ENCODE measurements at regions not wholly inside any gene's neighbourhood (a gene's known extent, or its start where the extent isn't known, plus 50 kb on each side); places are given as distances from the start of the nearest gene placed in this dataset.
"Not testable (repeated sequence)": the region's sequence is repeated elsewhere in the genome, so short reads cannot be mapped to it uniquely, and the experiment has no call there.

- no peak for DNase-seq (ENCODE audit: low read depth, low spot score)
Measured at GRCh38 chr16:26497896-26498295, 568.8 kb upstream of the C16orf82 start.

GRCh38 chr16:26500326-26500725, 566.4 kb upstream of the C16orf82 start:
- no peak for DNase-seq (ENCODE audit: low read depth, low spot score)

- DNase-seq (ENCODE audit: low read depth, low spot score) = no peak
Measured at GRCh38 chr16:26505496-26505895, 561.2 kb upstream of the C16orf82 start.

- not testable (repeated sequence) for DNase-seq (ENCODE audit: low read depth, low spot score)
Measured at GRCh38 chr16:26508946-26509345, 557.8 kb upstream of the C16orf82 start.

GRCh38 chr16:26510924-26511323, 555.8 kb upstream of the C16orf82 start:
- DNase-seq (ENCODE audit: low read depth, low spot score) = no peak

- no peak for DNase-seq (ENCODE audit: low read depth, low spot score)
Measured at GRCh38 chr16:26511463-26511862, 555.3 kb upstream of the C16orf82 start.

- DNase-seq (ENCODE audit: low read depth, low spot score) = no peak
Measured at GRCh38 chr16:26521626-26522025, 545.1 kb upstream of the C16orf82 start.

GRCh38 chr16:26524281-26524680, 542.4 kb upstream of the C16orf82 start:
- DNase-seq (ENCODE audit: low read depth, low spot score) = no peak

GRCh38 chr16:26524846-26525245, 541.9 kb upstream of the C16orf82 start:
- no peak for DNase-seq (ENCODE audit: low read depth, low spot score)

- no peak for DNase-seq (ENCODE audit: low read depth, low spot score)
Measured at GRCh38 chr16:26525856-26526255, 540.9 kb upstream of the C16orf82 start.

- DNase-seq (ENCODE audit: low read depth, low spot score) = no peak
Measured at GRCh38 chr16:26526633-26527032, 540.1 kb upstream of the C16orf82 start.

GRCh38 chr16:26530584-26531289, 536.0 kb upstream of the C16orf82 start:
- no peak for DNase-seq (ENCODE audit: low read depth, low spot score)

GRCh38 chr16:26531290-26531730, 535.4 kb upstream of the C16orf82 start:
- DNase-seq (ENCODE audit: low read depth, low spot score) = no peak

GRCh38 chr16:26532456-26532855, 534.3 kb upstream of the C16orf82 start:
- no peak for DNase-seq (ENCODE audit: low read depth, low spot score)

GRCh38 chr16:26542198-26542597, 524.5 kb upstream of the C16orf82 start:
- DNase-seq (ENCODE audit: low read depth, low spot score) = no peak

GRCh38 chr16:26546573-26546972, 520.2 kb upstream of the C16orf82 start:
- DNase-seq (ENCODE audit: low read depth, low spot score) = no peak

- no peak for DNase-seq (ENCODE audit: low read depth, low spot score)
Measured at GRCh38 chr16:26547681-26548080, 519.0 kb upstream of the C16orf82 start.

- peak; percentile 17 for DNase-seq (ENCODE audit: low read depth, low spot score)
Measured at GRCh38 chr16:26550111-26550610, 516.6 kb upstream of the C16orf82 start.

- no peak for DNase-seq (ENCODE audit: low read depth, low spot score)
Measured at GRCh38 chr16:26554030-26554429, 512.7 kb upstream of the C16orf82 start.

GRCh38 chr16:26561303-26561702, 505.4 kb upstream of the C16orf82 start:
- no peak for DNase-seq (ENCODE audit: low read depth, low spot score)

- no peak for DNase-seq (ENCODE audit: low read depth, low spot score)
Measured at GRCh38 chr16:26563018-26563417, 503.7 kb upstream of the C16orf82 start.

- DNase-seq (ENCODE audit: low read depth, low spot score) = no peak
Measured at GRCh38 chr16:26567356-26567755, 499.4 kb upstream of the C16orf82 start.

- peak; percentile 40 for DNase-seq (ENCODE audit: low read depth, low spot score)
Measured at GRCh38 chr16:26569793-26570192, 496.9 kb upstream of the C16orf82 start.

- no peak for DNase-seq (ENCODE audit: low read depth, low spot score)
Measured at GRCh38 chr16:26578748-26579147, 488.0 kb upstream of the C16orf82 start.
